HEK293 (cell line): ENCODE measurements at regions not wholly inside any gene's neighbourhood (a gene's known extent, or its start where the extent isn't known, plus 50 kb on each side); places are given as distances from the start of the nearest gene placed in this dataset.
A peak's percentile ranks its signal among the peaks of the same experiment; 100 is the strongest.

Source experiments
- CTCF ChIA-PET: fragments of 350-600 bp; formaldehyde crosslinking; extraction: SDS; loops from one replicate; lab custom pipeline; 2021; ENCODE audit warnings: antibody characterized with exemption; lab: Yijun Ruan, JAX
- POLR2A ChIA-PET: fragments of 300-600 bp; formaldehyde crosslinking; extraction: SDS; loops from one replicate; lab custom pipeline; 2020; ENCODE audit warnings: antibody characterized with exemption, inconsistent platforms; lab: Yijun Ruan, JAX
- H3K27ac ChIP-seq: fragments of 200-500 bp; sonication (Bioruptor generic); 2 replicates; pipeline ENCODE4 v1.5.1; 2014; ENCODE audit warnings: low read depth, low read length, control low read depth, inconsistent platforms; ENCODE audit errors: extremely low read depth
- H3K36me3 ChIP-seq, 2 experiments: fragments of 200-500 bp in 1 of 2; sonication (Bioruptor generic) in 1 of 2; 1 replicate in 1 of 2; 2 replicates in 1 of 2; pipeline ENCODE4 v1.5.1; 2014 to 2017; ENCODE audit warnings: inconsistent platforms in 2 of 2, low read length in 2 of 2; ENCODE audit not compliant: control insufficient read depth in 2 of 2, insufficient read depth in 1 of 2
- H3K4me1 ChIP-seq: fragments of 200-500 bp; sonication (Bioruptor generic); 2 replicates; pipeline ENCODE4 v1.5.1; 2014; ENCODE audit warnings: mild to moderate bottlenecking, low read length, inconsistent platforms; ENCODE audit not compliant: control insufficient read depth, insufficient read depth
- H3K4me3 ChIP-seq: 2 replicates; pipeline ENCODE4 v1.5.1; 2011; ENCODE audit warnings: low read depth, mild to moderate bottlenecking, control low read depth, low read length, moderate library complexity
- H3K9me3 ChIP-seq: fragments of 200-500 bp; sonication (Bioruptor generic); 2 replicates; pipeline ENCODE4 v1.5.1; 2014; ENCODE audit warnings: low read depth, low read length, inconsistent platforms; ENCODE audit not compliant: control insufficient read depth, insufficient read depth
- AEBP2 ChIP-seq: fragments of 450-650 bp; formaldehyde crosslinking; IDR thresholded peaks from 2 replicates; pipeline ENCODE4 v1.5.1; 2016; ENCODE audit warnings: missing biosample characterization, missing genetic modification characterization, borderline replicate concordance
- GLI4 ChIP-seq: fragments of 450-650 bp; formaldehyde crosslinking; IDR thresholded peaks from 2 replicates; pipeline ENCODE4 v1.5.1; 2016; ENCODE audit warnings: missing biosample characterization, missing genetic modification characterization
- GLIS1 ChIP-seq: fragments of 450-650 bp; formaldehyde crosslinking; IDR thresholded peaks from 2 replicates; pipeline ENCODE4 v1.5.1; 2016; ENCODE audit warnings: missing biosample characterization, missing genetic modification characterization
- INSM2 ChIP-seq: fragments of 450-650 bp; formaldehyde crosslinking; IDR thresholded peaks from 2 replicates; pipeline ENCODE4 v1.5.1; 2016; ENCODE audit warnings: missing biosample characterization, missing genetic modification characterization
- OSR2 ChIP-seq: fragments of 450-650 bp; formaldehyde crosslinking; IDR thresholded peaks from 2 replicates; pipeline ENCODE4 v1.5.1; 2016; ENCODE audit warnings: missing biosample characterization, missing genetic modification characterization
- SCRT1 ChIP-seq: fragments of 450-650 bp; formaldehyde crosslinking; IDR thresholded peaks from 2 replicates; pipeline ENCODE4 v1.5.1; 2016; ENCODE audit warnings: missing biosample characterization, missing genetic modification characterization, borderline replicate concordance
- SP7 ChIP-seq: fragments of 450-650 bp; formaldehyde crosslinking; IDR thresholded peaks from 2 replicates; pipeline ENCODE4 v1.5.1; 2016; ENCODE audit warnings: missing biosample characterization, missing genetic modification characterization
- ZBTB7A ChIP-seq: fragments of 450-650 bp; formaldehyde crosslinking; IDR thresholded peaks from 2 replicates; pipeline ENCODE4 v1.5.1; 2016; ENCODE audit warnings: low read depth, missing biosample characterization, missing genetic modification characterization
- ZIC2 ChIP-seq: fragments of 450-650 bp; formaldehyde crosslinking; IDR thresholded peaks from 2 replicates; pipeline ENCODE4 v1.5.1; 2016; ENCODE audit warnings: missing biosample characterization, missing genetic modification characterization
- ZNF146 ChIP-seq: fragments of 450-650 bp; formaldehyde crosslinking; IDR thresholded peaks from 2 replicates; pipeline ENCODE4 v1.5.1; 2016; ENCODE audit warnings: missing biosample characterization, missing genetic modification characterization
- ZNF266 ChIP-seq: fragments of 450-650 bp; formaldehyde crosslinking; IDR thresholded peaks from 2 replicates; pipeline ENCODE4 v1.5.1; 2016; ENCODE audit warnings: missing biosample characterization, missing genetic modification characterization, low read depth
- ZNF335 ChIP-seq: fragments of 450-650 bp; formaldehyde crosslinking; conservative IDR thresholded peaks from 2 replicates; pipeline ENCODE4 v1.5.1; 2016; ENCODE audit warnings: missing biosample characterization, missing genetic modification characterization
- ZNF341 ChIP-seq: fragments of 450-650 bp; formaldehyde crosslinking; IDR thresholded peaks from 2 replicates; pipeline ENCODE4; 2016; ENCODE audit warnings: low read depth, missing biosample characterization, missing genetic modification characterization
- ZNF449 ChIP-seq: fragments of 450-650 bp; formaldehyde crosslinking; IDR thresholded peaks from 2 replicates; pipeline ENCODE4 v1.5.1; 2017; ENCODE audit warnings: missing biosample characterization, mild to moderate bottlenecking, missing genetic modification characterization, moderate library complexity
- ZNF48 ChIP-seq: fragments of 450-650 bp; formaldehyde crosslinking; IDR thresholded peaks from 2 replicates; pipeline ENCODE4 v1.5.1; 2016; ENCODE audit warnings: missing biosample characterization, missing genetic modification characterization
- ZNF521 ChIP-seq: fragments of 450-650 bp; formaldehyde crosslinking; IDR thresholded peaks from 2 replicates; pipeline ENCODE4 v1.5.1; 2017; ENCODE audit warnings: missing biosample characterization, mild to moderate bottlenecking, missing genetic modification characterization
- ZNF548 ChIP-seq: fragments of 450-650 bp; formaldehyde crosslinking; IDR thresholded peaks from 2 replicates; pipeline ENCODE4 v1.5.1; 2016; ENCODE audit warnings: missing biosample characterization, missing genetic modification characterization
- ZNF76 ChIP-seq: fragments of 450-650 bp; formaldehyde crosslinking; IDR thresholded peaks from 2 replicates; pipeline ENCODE4; 2016; ENCODE audit warnings: low read depth, missing biosample characterization, missing genetic modification characterization, borderline replicate concordance
- ZNF785 ChIP-seq: fragments of 450-650 bp; formaldehyde crosslinking; IDR thresholded peaks from 2 replicates; pipeline ENCODE4 v1.5.1; 2016; ENCODE audit warnings: missing biosample characterization, missing genetic modification characterization
- ZSCAN4 ChIP-seq: fragments of 450-650 bp; formaldehyde crosslinking; IDR thresholded peaks from 2 replicates; pipeline ENCODE4 v1.5.1; 2017; ENCODE audit warnings: missing biosample characterization, missing genetic modification characterization
- ZXDB ChIP-seq: fragments of 450-650 bp; formaldehyde crosslinking; IDR thresholded peaks from 2 replicates; pipeline ENCODE4 v1.5.1; 2016; ENCODE audit warnings: missing biosample characterization, missing genetic modification characterization

- no peak overlapping the region for H3K27ac ChIP-seq
- no peak overlapping the region for H3K4me3 ChIP-seq
- no peaks in the 10 kb centered on the region for H3K36me3 ChIP-seq
- no peaks in the 10 kb centered on the region for H3K4me1 ChIP-seq
- TF ChIP-seq ZNF521 (no peak), GLIS1 (tag by site-specific recombination) (peak; percentile 52), ZIC2 (tag by site-specific recombination) (peak; percentile 19; the same call in 1 of the 2 replicates), SP7 (tag by site-specific recombination) (peak; percentile 44), OSR2 (tag by site-specific recombination) (peak; percentile 45; the same call in 1 of the 2 replicates)
- TF ChIP-seq, all 188 proteins: peak for 4
- POLR2A ChIA-PET: no interaction called here
- CTCF ChIA-PET: no interaction called here
- H3K9me3 ChIP-seq: no peaks in the 10 kb centered on the region
Observed at GRCh38 chr1:218671573-218671972, 326.4 kb downstream of the TGFB2 start.

GRCh38 chr1:218673170-218673569 lies 328.0 kb downstream of the TGFB2 start:
- ChIA-PET POLR2A (no interaction called here), CTCF (interaction anchor here (0.6 kb wide), 1 partner anchor 90 kb away, joined by 3 read pairs; no protein-coding TSS in a partner anchor)
- no peaks in the 10 kb centered on the region for H3K36me3 ChIP-seq

GRCh38 chr1:218674280-218674773 lies 329.2 kb downstream of the TGFB2 start:
- H3K4me1 ChIP-seq: no peaks in the 10 kb centered on the region
- no peak overlapping the region for H3K4me3 ChIP-seq
- H3K36me3 ChIP-seq: no peaks in the 10 kb centered on the region
- ChIA-PET POLR2A (interaction anchor here (0.5 to 0.6 kb wide), 2 partner anchors 644 to 1237 kb away, joined by 4 to 9 read pairs; no protein-coding TSS in a partner anchor), CTCF (interaction anchor here (0.5 to 0.6 kb wide), 3 partner anchors 199 to 395 kb away, joined by 3 read pairs; no protein-coding TSS in a partner anchor)
- H3K27ac ChIP-seq: no peak overlapping the region
- no peaks in the 10 kb centered on the region for H3K9me3 ChIP-seq
- TF ChIP-seq SP7 (tag by site-specific recombination) (0 out of 2 replicates have a peak, but pooled peaks have one; percentile 17), SCRT1 (tag by site-specific recombination) (no peak), ZNF341 (tag by site-specific recombination) (peak; percentile 54; the same call in 1 of the 2 replicates), ZNF76 (tag by site-specific recombination) (no peak), ZNF449 (tag by site-specific recombination) (no peak), INSM2 (tag by site-specific recombination) (0 out of 2 replicates have a peak, but pooled peaks have one; percentile 20), OSR2 (tag by site-specific recombination) (peak; percentile 44; the same call in 1 of the 2 replicates), ZXDB (tag by site-specific recombination) (peak; percentile 46; the same call in 1 of the 2 replicates), ZNF146 (tag by site-specific recombination) (no peak), ZSCAN4 (tag by site-specific recombination) (no peak), ZNF785 (tag by site-specific recombination) (no peak), ZNF335 (tag by site-specific recombination) (peak; percentile 32; the same call in 1 of the 2 replicates)

More at GRCh38 chr1:218673170-218673569, 328.0 kb downstream of the TGFB2 start:
- TF ChIP-seq ZNF48 (tag by site-specific recombination) (no peak), ZNF266 (no peak), INSM2 (tag by site-specific recombination) (no peak), ZBTB7A (tag by site-specific recombination) (no peak), GLI4 (tag by site-specific recombination) (no peak), AEBP2 (tag by site-specific recombination) (no peak), ZNF548 (tag by site-specific recombination) (no peak)
- TF ChIP-seq, all 188 proteins: peak for 0
- H3K9me3 ChIP-seq: no peaks in the 10 kb centered on the region
- H3K4me3 ChIP-seq: no peak overlapping the region
- no peak overlapping the region for H3K27ac ChIP-seq
- H3K4me1 ChIP-seq: no peaks in the 10 kb centered on the region
